Adrenal gland (tissue), 9 donors: ENCODE measurements at regions not wholly inside any gene's neighbourhood (a gene's known extent, or its start where the extent isn't known, plus 50 kb on each side); places are given as distances from the start of the nearest gene placed in this dataset.

Experiments used
- DNase-seq, 7 donors: peaks; one replicate each; pipeline ENCODE4 v3.0.0-alpha.2; 2019 to 2020
- H3K27ac ChIP-seq, 5 donors: fragments of 200-600 bp; sonication (generic) in 4 of 5; 1 replicate in 3 of 5; 2 replicates in 2 of 5; pipeline versions ENCODE4 v1.5.1 to v1.8.0; 2016 to 2020; ENCODE audit warnings: mild to moderate bottlenecking in 1 of 5
- H3K27me3 ChIP-seq: fragments of 200-600 bp; 2 replicates; pipeline ENCODE4 v1.8.0; 2021
- H3K36me3 ChIP-seq, 2 donors: fragments of 200-600 bp; replicated peaks in 1 of 2; 1 replicate in 1 of 2; 2 replicates in 1 of 2; pipeline versions ENCODE4 v1.5.1 to v1.8.0; 2018 to 2022
- H3K4me1 ChIP-seq, 2 donors: fragments of 200-600 bp; replicated peaks in 1 of 2; 1 replicate in 1 of 2; 2 replicates in 1 of 2; pipeline versions ENCODE4 v1.5.1 to v1.8.0; 2018 to 2021
- H3K4me3 ChIP-seq, 4 donors: fragments of 200-600 bp; sonication (generic) in 3 of 4; one replicate each; pipeline ENCODE4 v1.5.1; 2016 to 2018
- H3K9me3 ChIP-seq, 3 donors: fragments of 200-600 bp; sonication (generic) in 1 of 3; replicated peaks in 1 of 3; 1 replicate in 2 of 3; 2 replicates in 1 of 3; pipeline versions ENCODE4 v1.5.1 to v1.8.0; 2016 to 2021
- CTCF ChIP-seq, 6 experiments: fragments of 450-650 bp in 4 of 6; fragments of 200-600 bp in 2 of 6; sonication (generic) in 1 of 6; IDR thresholded peaks; 1 replicate in 5 of 6; 2 replicates in 1 of 6; pipeline versions ENCODE4 v1.5.1 to v1.8.0; 2016 to 2021; ENCODE audit warnings: antibody characterized with exemption in 6 of 6, mild to moderate bottlenecking in 2 of 6, moderate library complexity in 1 of 6
- POLR2A ChIP-seq, 2 donors: fragments of 450-650 bp; IDR thresholded peaks; one replicate each; pipeline ENCODE4 v1.6.1; 2017; ENCODE audit warnings: antibody characterized with exemption in 2 of 2, mild to moderate bottlenecking in 2 of 2, moderate library complexity in 1 of 2
- WGBS, 4 donors: extraction: QIAGEN DNeasy Blood & Tissue Kit in 2 of 4; methylation state at CpG; one replicate each; pipeline versions ENCODE4 v1.1.5 to v1.1.7; 2013 to 2017; 5-methylcytosine and 5-hydroxymethylcytosine counted together
- intact Hi-C, 2 donors: fragments of 100-400 bp; cut with DNase I; formaldehyde crosslinking; loops; one replicate each; pipeline versions ENCODE4 v1.14.1 to v1.15.0; 2022 to 2023
- donor health status: healthy with polysubstance abuse.
- donor health status: Bipolar disorder and iron deficiency.
- donor health status: DM: yes; HTN: yes; CAD: no.
- donor health status: DM: no; HTN: no; CAD: no.
- donor health status: DM: no; HTN: no; CAD: no.

GRCh38 chr2:176464886-176465564, 195.8 kb downstream of the MTX2 start:
- WGBS, 4 donors, result 54 to 73% (median 70%) methylated on average over 10 of the region's 10 CpGs
- Histone ChIP-seq H3K9me3 (no peaks in the 10 kb centered on the region), H3K36me3 (no peaks in the 10 kb centered on the region), H3K4me1 (no peaks in the 10 kb centered on the region), H3K4me3 (no peak overlapping the region), H3K27me3 (no peaks in the 10 kb centered on the region), H3K27ac (no peak overlapping the region)
- intact Hi-C loops, result no loop called here
- no peak for TF ChIP-seq CTCF (IDR thresholded peaks at IDR 0.05)
- DNase-seq, result peak in 1 of 7 donors; percentile 75

- H3K27me3 ChIP-seq, result no peaks in the 10 kb centered on the region
- no peak overlapping the region for H3K27ac ChIP-seq
- WGBS, 4 donors, result 63 to 76% (median 70%) methylated on average over 5 of the region's 5 CpGs
- intact Hi-C loops, result no loop called here
- no peak overlapping the region for H3K4me3 ChIP-seq
- no peaks in the 10 kb centered on the region for H3K4me1 ChIP-seq
- H3K36me3 ChIP-seq, result no peaks in the 10 kb centered on the region
- no peak for DNase-seq
- TF ChIP-seq CTCF (IDR thresholded peaks at IDR 0.05) (no peak), POLR2A (IDR thresholded peaks at IDR 0.05) (no peak)
- H3K9me3 ChIP-seq, result no peaks in the 10 kb centered on the region
Measured at GRCh38 chr2:176466918-176467452, 197.7 kb downstream of the MTX2 start.

GRCh38 chr2:176467595-176467994, 198.4 kb downstream of the MTX2 start:
- WGBS, 4 donors, result 83 to 92% (median 89%) methylated on average over 6 of the region's 6 CpGs
- intact Hi-C loops, result no loop called here
- H3K4me3 ChIP-seq, result no peak overlapping the region
- H3K27ac ChIP-seq, result no peak overlapping the region
- DNase-seq, result no peak
- no peaks in the 10 kb centered on the region for H3K36me3 ChIP-seq
- TF ChIP-seq CTCF (IDR thresholded peaks at IDR 0.05), result no peak
- TF ChIP-seq POLR2A (IDR thresholded peaks at IDR 0.05), result no peak
- H3K4me1 ChIP-seq, result peaks cover 0 to 3% of the 10 kb centered on the region in 2 donors
- no peaks in the 10 kb centered on the region for H3K9me3 ChIP-seq
- H3K27me3 ChIP-seq, result no peaks in the 10 kb centered on the region

- intact Hi-C loops, result no loop called here
- no peaks in the 10 kb centered on the region for H3K27me3 ChIP-seq
Measured at GRCh38 chr2:176468457-176469113, 199.3 kb downstream of the MTX2 start.

More at GRCh38 chr2:176468457-176469113, 199.3 kb downstream of the MTX2 start:
- no peak for DNase-seq
- H3K27ac ChIP-seq, result no peak overlapping the region
- H3K4me3 ChIP-seq, result no peak overlapping the region
- WGBS, 4 donors, result 83 to 94% (median 86%) methylated on average over 4 of the region's 4 CpGs
- no peaks in the 10 kb centered on the region for H3K36me3 ChIP-seq
- no peaks in the 10 kb centered on the region for H3K9me3 ChIP-seq
- no peak for TF ChIP-seq CTCF (IDR thresholded peaks at IDR 0.05)
- no peak for TF ChIP-seq POLR2A (IDR thresholded peaks at IDR 0.05)
- peaks cover 0 to 10% of the 10 kb centered on the region in 2 donors for H3K4me1 ChIP-seq
